H1 (cell line): ENCODE measurements at regions not wholly inside any gene's neighbourhood (a gene's known extent, or its start where the extent isn't known, plus 50 kb on each side); places are given as distances from the start of the nearest gene placed in this dataset.

Source experiments
- CTCF ChIA-PET: fragments of 300-600 bp; sonication (Branson Sonifier 250); formaldehyde crosslinking; loops from one replicate; lab custom pipeline; 2021; ENCODE audit not compliant: partially characterized antibody; lab: Charles Lee
- POLR2A ChIA-PET: fragments of 300-600 bp; sonication (Branson Sonifier 250); formaldehyde crosslinking; loops from one replicate; lab custom pipeline; 2021; ENCODE audit warnings: inconsistent platforms; ENCODE audit not compliant: partially characterized antibody; lab: Charles Lee
- DNase-seq, 2 experiments: peaks; one replicate each; pipeline versions ENCODE4 v3.0.0 to v3.0.0-alpha.2; 2010 to 2022; ENCODE audit warnings: low spot score in 2 of 2, low read depth in 1 of 2, mixed read lengths in 1 of 2
- FAIRE-seq: peaks from 2 replicates; lab custom pipeline; 2011; peaks lifted over from hg19 to GRCh38; lab: Jason Lieb, UNC
- H2AFZ ChIP-seq: 2 replicates; pipeline ENCODE4 v1.8.1; 2012; ENCODE audit warnings: low read length, inconsistent platforms
- H2AK5ac ChIP-seq: 2 replicates; pipeline ENCODE4 v1.6.1; 2013; ENCODE audit warnings: low read depth, low read length
- H2BK120ac ChIP-seq: replicated peaks from 2 replicates; pipeline ENCODE3; 2013; ENCODE audit warnings: low read depth, low read length, inconsistent platforms
- H2BK12ac ChIP-seq: 2 replicates; pipeline ENCODE4 v1.6.1; 2013; ENCODE audit warnings: low read depth, low read length
- H2BK15ac ChIP-seq: 2 replicates; pipeline ENCODE4 v1.6.1; 2013; ENCODE audit warnings: low read length
- H2BK20ac ChIP-seq: 2 replicates; pipeline ENCODE4 v1.6.1; 2013; ENCODE audit warnings: low read length
- H2BK5ac ChIP-seq: 2 replicates; pipeline ENCODE4 v1.6.1; 2013; ENCODE audit warnings: low read depth, low read length
- H3K14ac ChIP-seq: 2 replicates; pipeline ENCODE4 v1.6.1; 2013; ENCODE audit warnings: inconsistent platforms; ENCODE audit not compliant: insufficient read length
- H3K18ac ChIP-seq: 2 replicates; pipeline ENCODE4 v1.6.1; 2013; ENCODE audit warnings: low read length; ENCODE audit errors: extremely low read depth
- H3K23ac ChIP-seq: 2 replicates; pipeline ENCODE4 v1.6.1; 2013; ENCODE audit warnings: inconsistent platforms; ENCODE audit not compliant: insufficient read length
- H3K23me2 ChIP-seq: 2 replicates; pipeline ENCODE4 v1.6.1; 2013; ENCODE audit warnings: low read depth, low read length
- H3K27ac ChIP-seq: 2 replicates; pipeline ENCODE4 v1.6.1; 2011; ENCODE audit warnings: low read depth, low read length, inconsistent platforms
- H3K27me3 ChIP-seq, 4 experiments: replicated peaks in 1 of 4; 1 replicate in 1 of 4; 2 replicates in 3 of 4; pipeline versions ENCODE4 v1.6.1 to v1.8.1; 2011 to 2013; ENCODE audit warnings: low read length in 3 of 4, mild to moderate bottlenecking in 3 of 4, inconsistent platforms in 2 of 4, mixed read lengths in 2 of 4, moderate library complexity in 1 of 4; ENCODE audit not compliant: control insufficient read depth in 3 of 4, insufficient read depth in 3 of 4; ENCODE audit errors: extremely low read depth in 1 of 4
- H3K36me3 ChIP-seq, 4 experiments: 2 replicates each; pipeline versions ENCODE4 v1.6.1 to v1.8.1; 2011 to 2013; ENCODE audit warnings: mild to moderate bottlenecking in 4 of 4, low read length in 3 of 4, moderate library complexity in 2 of 4, control low read depth in 1 of 4, inconsistent platforms in 1 of 4; ENCODE audit not compliant: insufficient read depth in 4 of 4, control insufficient read depth in 2 of 4
- H3K4ac ChIP-seq: replicated peaks from 2 replicates; pipeline ENCODE3; 2013; ENCODE audit warnings: low read length, low read depth, mixed read lengths, inconsistent platforms; ENCODE audit not compliant: insufficient read length
- H3K4me1 ChIP-seq, 4 experiments: replicated peaks in 1 of 4; 1 replicate in 1 of 4; 2 replicates in 3 of 4; pipeline versions ENCODE4 v1.6.1 to v1.8.1; 2011 to 2013; ENCODE audit warnings: low read length in 3 of 4, inconsistent platforms in 2 of 4, mixed read lengths in 1 of 4; ENCODE audit not compliant: insufficient read depth in 4 of 4, control insufficient read depth in 3 of 4
- H3K4me2 ChIP-seq, 2 experiments: 2 replicates each; pipeline versions ENCODE4 v1.6.1 to v1.8.1; 2011 to 2013; ENCODE audit warnings: low read depth in 2 of 2, low read length in 2 of 2, control low read depth in 1 of 2, inconsistent platforms in 1 of 2, mild to moderate bottlenecking in 1 of 2; ENCODE audit not compliant: insufficient read depth in 1 of 2
- H3K4me3 ChIP-seq, 4 experiments: fragments of 200-600, 300-600 bp in 1 of 4; sonication (generic), shearing (Covaris generic), sonication (Bioruptor Twin) in 1 of 4; 2 replicates each; pipeline versions ENCODE4 v1.5.1 to v1.8.1; 2011 to 2016; ENCODE audit warnings: low read length in 4 of 4, low read depth in 3 of 4, control low read depth in 2 of 4, inconsistent platforms in 2 of 4, mild to moderate bottlenecking in 2 of 4, mixed read lengths in 1 of 4, moderate library complexity in 1 of 4; ENCODE audit not compliant: insufficient read depth in 2 of 4; ENCODE audit errors: extremely low read depth in 1 of 4
- H3K56ac ChIP-seq: replicated peaks from 2 replicates; pipeline ENCODE3; 2013; ENCODE audit warnings: low read depth, mild to moderate bottlenecking, mixed read lengths, low read length, inconsistent platforms; ENCODE audit not compliant: insufficient read length
- H3K79me1 ChIP-seq: 2 replicates; pipeline ENCODE4 v1.6.1; 2013; ENCODE audit warnings: low read depth, low read length, control low read depth
- H3K79me2 ChIP-seq, 2 experiments: 2 replicates each; pipeline versions ENCODE4 v1.6.1 to v1.8.1; 2012 to 2013; ENCODE audit warnings: low read length in 2 of 2, mild to moderate bottlenecking in 2 of 2, inconsistent platforms in 1 of 2; ENCODE audit not compliant: insufficient read depth in 2 of 2, control insufficient read depth in 1 of 2
- H3K9ac ChIP-seq, 4 experiments: replicated peaks in 1 of 4; 1 replicate in 1 of 4; 2 replicates in 3 of 4; pipeline versions ENCODE4 v1.6.1 to v1.8.1; 2011 to 2013; ENCODE audit warnings: low read depth in 3 of 4, low read length in 3 of 4, control low read depth in 2 of 4, mild to moderate bottlenecking in 2 of 4, moderate library complexity in 2 of 4, inconsistent platforms in 1 of 4; ENCODE audit errors: extremely low read depth in 1 of 4
- H3K9me3 ChIP-seq, 2 experiments: 2 replicates each; pipeline versions ENCODE4 v1.6.1 to v1.8.1; 2012 to 2013; ENCODE audit warnings: mild to moderate bottlenecking in 2 of 2, moderate library complexity in 2 of 2, control low read depth in 1 of 2, inconsistent platforms in 1 of 2, low read depth in 1 of 2, low read length in 1 of 2, mixed read lengths in 1 of 2; ENCODE audit not compliant: insufficient read depth in 2 of 2
- H4K20me1 ChIP-seq, 2 experiments: replicated peaks in 1 of 2; 2 replicates each; pipeline versions ENCODE3 to v1.8.1; 2011 to 2013; ENCODE audit warnings: inconsistent platforms in 2 of 2, low read length in 2 of 2, mild to moderate bottlenecking in 1 of 2; ENCODE audit not compliant: insufficient read depth in 2 of 2, control insufficient read depth in 1 of 2
- H4K5ac ChIP-seq: 2 replicates; pipeline ENCODE4 v1.6.1; 2013; ENCODE audit warnings: low read length, low read depth, mixed read lengths, inconsistent platforms; ENCODE audit not compliant: insufficient read length
- H4K8ac ChIP-seq: 2 replicates; pipeline ENCODE4 v1.8.0; 2013; ENCODE audit warnings: mild to moderate bottlenecking, moderate library complexity, low read length, inconsistent platforms; ENCODE audit not compliant: insufficient read depth; ENCODE audit errors: extremely low read depth
- H4K91ac ChIP-seq: replicated peaks from 2 replicates; pipeline ENCODE3; 2013; ENCODE audit warnings: low read length, mixed read lengths, inconsistent platforms; ENCODE audit not compliant: insufficient read length
- CHD1 ChIP-seq: IDR thresholded peaks from 2 replicates; pipeline ENCODE4 v1.6.1; 2012; ENCODE audit warnings: low read depth, low read length, improper control_type of control experiment
- EP300 ChIP-seq, 2 experiments: IDR thresholded peaks; 1 replicate in 1 of 2; 2 replicates in 1 of 2; pipeline ENCODE4 v1.6.1; 2011 to 2012; ENCODE audit warnings: low read depth in 2 of 2, low read length in 2 of 2, mild to moderate bottlenecking in 2 of 2, borderline replicate concordance in 1 of 2, inconsistent platforms in 1 of 2, moderate library complexity in 1 of 2
- RAD21 ChIP-seq, 2 experiments: IDR thresholded peaks in 1 of 2; conservative IDR thresholded peaks in 1 of 2; 2 replicates each; pipeline ENCODE4 v1.6.1; 2011; ENCODE audit warnings: low read depth in 2 of 2, low read length in 2 of 2, improper control_type of control experiment in 1 of 2, inconsistent platforms in 1 of 2, mild to moderate bottlenecking in 1 of 2, moderate library complexity in 1 of 2
- SIRT6 ChIP-seq: IDR thresholded peaks from one replicate; pipeline ENCODE4 v1.7.1; 2012; ENCODE audit warnings: low read length, inconsistent platforms
- SIX5 ChIP-seq: IDR thresholded peaks from 2 replicates; pipeline ENCODE4 v1.6.1; 2011; ENCODE audit warnings: mild to moderate bottlenecking, low read depth, low read length
- TAF7 ChIP-seq: optimal IDR thresholded peaks from 2 replicates; pipeline ENCODE3; 2011; ENCODE audit warnings: low read depth, mild to moderate bottlenecking, inconsistent platforms, low read length, moderate library complexity, borderline replicate concordance
- WGBS, 2 experiments: shearing (Covaris generic) in 1 of 2; methylation state at CpG; one replicate each; pipeline versions ENCODE4 v1.1.6 to v1.1.7; 2013 to 2015; ENCODE audit warnings: low lambda C conversion rate in 2 of 2, mixed read lengths in 2 of 2, inconsistent platforms in 1 of 2, low coverage in 1 of 2, missing lambda C conversion rate in 1 of 2; ENCODE audit not compliant: insufficient replicate concordance in 2 of 2, insufficient coverage in 1 of 2, insufficient read length in 1 of 2; ENCODE audit errors: extremely low coverage in 1 of 2, missing lambda C conversion rate in 1 of 2; 5-methylcytosine and 5-hydroxymethylcytosine counted together
- TF ChIP-seq, protein P1 (sequence below): IDR thresholded peaks from 2 replicates; pipeline ENCODE4 v1.6.1; 2011; ENCODE audit warnings: low read depth, mild to moderate bottlenecking, low read length; ENCODE audit not compliant: insufficient read depth

- Histone ChIP-seq H2AFZ (no peak overlapping the region), H4K8ac (no peak overlapping the region), H3K36me3 (peaks cover 0 to 5% (median 0%) of the 10 kb centered on the region in 4 experiments; a peak in 1 of 8 replicates), H4K91ac (no peak overlapping the region), H3K4me3 (no peak overlapping the region; a peak in 1 of 8 replicates), H3K27ac (no peak overlapping the region), H3K9me3 (peaks cover 0 to 64% of the 10 kb centered on the region in 2 experiments; a peak in 3 of 4 replicates), H3K4ac (no peak overlapping the region), H3K79me1 (no peaks in the 10 kb centered on the region), H3K27me3 (no peaks in the 10 kb centered on the region), H3K14ac (no peak overlapping the region), H4K20me1 (peaks cover 0 to 7% of the 10 kb centered on the region in 2 experiments), H3K23ac (no peak overlapping the region), H3K23me2 (peaks cover 61% of the 10 kb centered on the region), H3K18ac (no peak overlapping the region), H3K4me1 (no peaks in the 10 kb centered on the region), H3K4me2 (no peak overlapping the region), H3K79me2 (no peaks in the 10 kb centered on the region), H3K56ac (no peak overlapping the region), H3K9ac (no peak overlapping the region), H2AK5ac (no peak overlapping the region), H2BK120ac (no peak overlapping the region), H4K5ac (no peak overlapping the region), H2BK12ac (no peak overlapping the region), H2BK15ac (no peak overlapping the region), H2BK20ac (no peak overlapping the region), H2BK5ac (no peak overlapping the region)
- 84 to 99% methylated on average over 4 to 7 of the region's 7 CpGs for WGBS, 2 experiments
- DNase-seq (no peak), FAIRE-seq (no peak)
- CTCF ChIA-PET, result no interaction called here
- POLR2A ChIA-PET, result no interaction called here
- TF ChIP-seq TAF7 (no peak), CHD1 (no peak), SIX5 (no peak), RAD21 (IDR thresholded peaks at IDR 0.05 in 1 of 2, conservative IDR thresholded peaks at IDR 0.05 in 1 of 2; ENCODE audit: low read depth in 2 of 2, low read length in 2 of 2) (no peak), SIRT6 (no peak), EP300 (IDR thresholded peaks at IDR 0.05; ENCODE audit: borderline replicate concordance in 1 of 2, low read depth in 2 of 2, low read length in 2 of 2) (no peak)
- TF ChIP-seq, protein P1, sequence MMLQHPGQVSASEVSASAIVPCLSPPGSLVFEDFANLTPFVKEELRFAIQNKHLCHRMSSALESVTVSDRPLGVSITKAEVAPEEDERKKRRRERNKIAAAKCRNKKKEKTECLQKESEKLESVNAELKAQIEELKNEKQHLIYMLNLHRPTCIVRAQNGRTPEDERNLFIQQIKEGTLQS, result no peak
These were observed 1142.8 kb downstream of the RPIA start for GRCh38 chr2:89834306-89834705.
